HG02840 (cell line): ENCODE measurements at regions not wholly inside any gene's neighbourhood (a gene's known extent, or its start where the extent isn't known, plus 50 kb on each side); places are given as distances from the start of the nearest gene placed in this dataset.
"Not testable (repeated sequence)": the region's sequence is repeated elsewhere in the genome, so short reads cannot be mapped to it uniquely, and the experiment has no call there.

Source experiments
- ATAC-seq: cut with Tn5 transposase; IDR thresholded peaks from one replicate; pipeline ENCODE4 v1.9.1; 2021; ENCODE audit warnings: mild to moderate bottlenecking, moderate library complexity, moderate number of reproducible peaks; ENCODE audit not compliant: unreplicated experiment, low FRiP score

- not testable (repeated sequence) for ATAC-seq
These were observed 75.1 kb downstream of the KBTBD2 start for GRCh38 chr7:32816409-32816948.

- not testable (repeated sequence) for ATAC-seq
These were observed 76.8 kb downstream of the KBTBD2 start for GRCh38 chr7:32814779-32815178.

GRCh38 chr7:32809871-32810270 lies 81.7 kb downstream of the KBTBD2 start:
- no peak for ATAC-seq

- no peak for ATAC-seq
These were observed 82.2 kb downstream of the KBTBD2 start for GRCh38 chr7:32809347-32809746.

- no peak for ATAC-seq
These were observed 88.0 kb downstream of the KBTBD2 start for GRCh38 chr7:32803406-32804141.

- no peak for ATAC-seq
These were observed 89.2 kb downstream of the KBTBD2 start for GRCh38 chr7:32802305-32802910.

GRCh38 chr7:32793053-32793452 lies 98.5 kb downstream of the KBTBD2 start:
- ATAC-seq, result not testable (repeated sequence)

- not testable (repeated sequence) for ATAC-seq
These were observed 100.7 kb downstream of the KBTBD2 start for GRCh38 chr7:32790766-32791430.

GRCh38 chr7:32789266-32789665 lies 102.3 kb downstream of the KBTBD2 start:
- not testable (repeated sequence) for ATAC-seq

- ATAC-seq, result not testable (repeated sequence)
These were observed 103.4 kb downstream of the KBTBD2 start for GRCh38 chr7:32788174-32788573.

- not testable (repeated sequence) for ATAC-seq
These were observed 106.1 kb downstream of the KBTBD2 start for GRCh38 chr7:32785365-32785944.

- not testable (repeated sequence) for ATAC-seq
These were observed 111.7 kb downstream of the KBTBD2 start for GRCh38 chr7:32779895-32780294.

- ATAC-seq, result no peak
These were observed 112.4 kb downstream of the KBTBD2 start for GRCh38 chr7:32779167-32779566.

GRCh38 chr7:32777041-32777666 lies 114.4 kb downstream of the KBTBD2 start:
- ATAC-seq, result not testable (repeated sequence)

GRCh38 chr7:32776318-32776717 lies 115.2 kb downstream of the KBTBD2 start:
- ATAC-seq, result not testable (repeated sequence)

- not testable (repeated sequence) for ATAC-seq
These were observed 115.8 kb downstream of the KBTBD2 start for GRCh38 chr7:32775809-32776208.

GRCh38 chr7:32774541-32774951 lies 117.0 kb downstream of the KBTBD2 start:
- no peak for ATAC-seq

GRCh38 chr7:32768866-32769510 lies 122.6 kb downstream of the KBTBD2 start:
- not testable (repeated sequence) for ATAC-seq

GRCh38 chr7:32768338-32768737 lies 123.2 kb downstream of the KBTBD2 start:
- not testable (repeated sequence) for ATAC-seq
